MCF 10A (cell line): ENCODE measurements at regions not wholly inside any gene's neighbourhood (a gene's known extent, or its start where the extent isn't known, plus 50 kb on each side); places are given as distances from the start of the nearest gene placed in this dataset.

Experiments
- BruUV-seq: library from RNA; stranded (reverse); fragments of 400-500 nt; replicated peaks from 2 replicates; lab custom pipeline; 2021; lab: Mats Ljungman, UMichigan
- CTCF ChIA-PET: fragments of 300-600 bp; sonication (Branson Sonifier 250); formaldehyde crosslinking; extraction: SDS; loops from one replicate; lab custom pipeline; 2021; ENCODE audit warnings: antibody characterized with exemption, inconsistent platforms; lab: Yijun Ruan, JAX
- POLR2A ChIA-PET: fragments of 300-600, 350-650 bp; sonication (Branson Sonifier 250); formaldehyde crosslinking; extraction: SDS; loops from one replicate; lab custom pipeline; 2020; ENCODE audit warnings: antibody characterized with exemption, inconsistent platforms; lab: Yijun Ruan, JAX
- DNase-seq: peaks from one replicate; pipeline ENCODE4 v3.0.0-alpha.2; 2018; ENCODE audit not compliant: unreplicated experiment
- H3K27ac Mint-ChIP-seq: one replicate; pipeline ENCODE4 v1.8.0; 2022; ENCODE audit warnings: mild to moderate bottlenecking, low read depth, mixed read lengths; ENCODE audit not compliant: unreplicated experiment
- H3K27me3 Mint-ChIP-seq: one replicate; pipeline ENCODE4 v1.8.0; 2022; ENCODE audit warnings: mixed read lengths; ENCODE audit not compliant: insufficient read depth, unreplicated experiment
- H3K36me3 Mint-ChIP-seq: one replicate; pipeline ENCODE4 v1.8.0; 2022; ENCODE audit warnings: mild to moderate bottlenecking, moderate library complexity, mixed read lengths; ENCODE audit not compliant: insufficient read depth, unreplicated experiment
- H3K4me1 Mint-ChIP-seq: one replicate; pipeline ENCODE4 v1.8.0; 2022; ENCODE audit warnings: mixed read lengths; ENCODE audit not compliant: insufficient read depth, unreplicated experiment
- H3K4me3 Mint-ChIP-seq: one replicate; pipeline ENCODE4 v1.8.0; 2022; ENCODE audit warnings: mild to moderate bottlenecking, moderate library complexity, mixed read lengths; ENCODE audit not compliant: unreplicated experiment
- H3K9me3 Mint-ChIP-seq: one replicate; pipeline ENCODE4 v1.8.0; 2022; ENCODE audit warnings: mixed read lengths; ENCODE audit not compliant: unreplicated experiment
- CTCF ChIP-seq: fragments of 200-600 bp; IDR thresholded peaks from one replicate; pipeline ENCODE4 v1.8.0; 2022; ENCODE audit warnings: antibody characterized with exemption, mild to moderate bottlenecking; ENCODE audit not compliant: unreplicated experiment
- intact Hi-C: fragments of 100-400 bp; cut with micrococcal nuclease; formaldehyde crosslinking; loops from 2 replicates; pipeline ENCODE4 v1.14.1; 2022

- peaks cover 11% of the 10 kb centered on the region for H3K4me1 Mint-ChIP-seq
- H3K27me3 Mint-ChIP-seq: no peaks in the 10 kb centered on the region
- ChIA-PET CTCF (interaction anchor here (0.6 to 25.4 kb wide), 4 partner anchors 122 to 348 kb away, joined by 3 to 324 read pairs (median 5); no protein-coding TSS in a partner anchor), POLR2A (interaction anchor here (0.7 to 1.2 kb wide), 2 partner anchors 36 to 208 kb away, joined by 3 read pairs; no protein-coding TSS in a partner anchor)
- no peak overlapping the region for H3K4me3 Mint-ChIP-seq
- no peak for TF ChIP-seq CTCF
- H3K27ac Mint-ChIP-seq: no peak overlapping the region
- H3K36me3 Mint-ChIP-seq: no peaks in the 10 kb centered on the region
- no peaks in the 10 kb centered on the region for H3K9me3 Mint-ChIP-seq
- peak; percentile 40 for DNase-seq
- BruUV-seq: no TSS peak
- intact Hi-C loops: no loop called here
These were observed 54.9 kb upstream of the LRRC55 start for GRCh38 chr11:57126766-57127400.

- Mint-ChIP-seq H3K27me3 (no peaks in the 10 kb centered on the region), H3K4me3 (no peak overlapping the region), H3K36me3 (no peaks in the 10 kb centered on the region), H3K4me1 (peaks cover 11% of the 10 kb centered on the region), H3K9me3 (no peaks in the 10 kb centered on the region), H3K27ac (no peak overlapping the region)
- DNase-seq: peak; percentile 57
- ChIA-PET CTCF (interaction anchor here (0.6 to 25.4 kb wide), 15 partner anchors 10 to 294 kb away, joined by 3 to 324 read pairs (median 4); no protein-coding TSS in a partner anchor), POLR2A (interaction anchor here (0.7 to 1.5 kb wide), 2 partner anchors 118 to 173 kb away, joined by 3 to 5 read pairs; no protein-coding TSS in a partner anchor)
- peak; percentile 58 for TF ChIP-seq CTCF
- BruUV-seq: no TSS peak
- intact Hi-C loops: loop anchor here (1.0 kb wide), 3 partner anchors 118 to 290 kb away; no protein-coding TSS in a partner anchor
These were observed 50.5 kb upstream of the LRRC55 start for GRCh38 chr11:57131080-57131790.
